ENCODE measurements at regions not wholly inside any gene's neighbourhood (a gene's known extent, or its start where the extent isn't known, plus 50 kb on each side); places are given as distances from the start of the nearest gene placed in this dataset.

DNA sequence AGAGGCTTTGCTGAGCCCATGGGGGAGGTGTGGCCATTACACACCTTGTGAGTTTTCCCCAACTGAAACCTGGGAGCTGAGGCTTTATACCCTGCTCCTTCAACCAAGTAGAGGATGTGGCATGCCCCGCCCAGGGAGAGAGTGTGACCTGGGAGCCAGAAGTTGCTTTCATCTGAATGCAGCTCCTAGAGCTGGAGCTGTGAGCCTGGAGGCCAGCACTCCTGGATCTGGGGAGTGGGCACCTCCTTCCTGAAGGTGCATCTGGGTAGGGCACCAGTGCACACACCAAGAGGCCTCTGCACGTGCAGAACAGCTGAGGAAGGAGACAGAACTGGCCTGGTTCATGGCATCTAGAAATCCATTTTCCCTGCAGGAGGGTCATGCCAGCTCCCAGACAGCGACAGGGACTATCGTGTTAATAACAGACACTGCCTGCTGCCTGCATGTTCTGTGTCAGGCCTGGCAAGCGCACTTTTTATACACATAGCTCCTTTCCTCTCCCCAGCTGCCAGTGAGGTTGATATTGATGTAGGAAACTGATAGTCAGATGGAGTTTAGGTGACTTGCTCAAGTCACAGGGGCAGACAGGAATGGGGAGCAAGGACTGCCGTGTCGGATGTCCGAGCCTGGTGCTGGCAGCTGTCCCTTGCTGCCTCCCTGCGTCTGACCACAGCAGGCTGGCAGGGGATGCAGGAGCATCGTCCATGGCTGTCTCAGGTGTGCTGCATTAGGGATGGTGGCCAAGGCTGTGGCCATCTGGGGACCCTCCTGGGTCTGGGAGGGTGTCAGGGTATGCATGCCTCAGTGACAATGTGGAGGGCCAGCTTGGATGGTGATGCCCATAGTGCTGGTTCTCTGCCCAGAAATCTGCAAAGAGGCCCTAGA lies 189.9 kb upstream of the CXCL12 start:
- H3K36me3 ChIP-seq = no peaks in the 10 kb centered on the region
- ATAC-seq = no peak
- H3K4me3 ChIP-seq = no peak overlapping the region
- TF ChIP-seq CTCF (IDR thresholded peaks at IDR 0.05) (no peak), POLR2AphosphoS5 (IDR thresholded peaks at IDR 0.05) (no peak), EP300 (IDR thresholded peaks at IDR 0.05) (no peak), POLR2A (IDR thresholded peaks at IDR 0.05) (no peak)
- H3K27ac ChIP-seq = no peak overlapping the region
- H3K9me3 ChIP-seq = no peaks in the 10 kb centered on the region
- 77 to 80% methylated on average over 2 to 3 of the region's 10 CpGs for WGBS, 2 donors (ENCODE audit: low coverage in 1 of 2)
- H3K27me3 ChIP-seq = no peaks in the 10 kb centered on the region
- peaks cover 0 to 6% (median 0%) of the 10 kb centered on the region in 3 donors for H3K4me1 ChIP-seq

- H3K4me1 ChIP-seq = no peaks in the 10 kb centered on the region
- no peak for ATAC-seq
- 96 to 100% methylated on average over 3 of the region's 18 CpGs for WGBS, 2 donors (ENCODE audit: low coverage in 1 of 2)
- H3K9me3 ChIP-seq = no peaks in the 10 kb centered on the region
- no peaks in the 10 kb centered on the region for H3K36me3 ChIP-seq
- no peaks in the 10 kb centered on the region for H3K27me3 ChIP-seq
- no peak overlapping the region for H3K4me3 ChIP-seq
- peak overlapping the region in 2 of 4 donors; percentile 35 to 69 for H3K27ac ChIP-seq
- TF ChIP-seq POLR2AphosphoS5 (IDR thresholded peaks at IDR 0.05) = no peak
- TF ChIP-seq CTCF (IDR thresholded peaks at IDR 0.05) = no peak
Measured at GRCh38 chr10:44575601-44576380, 190.9 kb upstream of the CXCL12 start.

- WGBS, 2 donors (ENCODE audit: low coverage in 1 of 2) = 80 to 83% methylated on average over 1 of the region's 6 CpGs
- peak; percentile 13 for ATAC-seq
- H3K9me3 ChIP-seq = no peaks in the 10 kb centered on the region
- H3K4me3 ChIP-seq = no peak overlapping the region
- H3K27me3 ChIP-seq = no peaks in the 10 kb centered on the region
- peak overlapping the region in 2 of 4 donors; percentile 35 to 69 for H3K27ac ChIP-seq
- no peaks in the 10 kb centered on the region for H3K4me1 ChIP-seq
- H3K36me3 ChIP-seq = no peaks in the 10 kb centered on the region
- TF ChIP-seq EP300 (IDR thresholded peaks at IDR 0.05) (no peak), CTCF (IDR thresholded peaks at IDR 0.05) (no peak), POLR2A (IDR thresholded peaks at IDR 0.05) (no peak), POLR2AphosphoS5 (IDR thresholded peaks at IDR 0.05) (no peak)
Measured at GRCh38 chr10:44576702-44577191, 191.8 kb upstream of the CXCL12 start.

GRCh38 chr10:44577533-44577932 lies 192.6 kb upstream of the CXCL12 start:
- H3K4me3 ChIP-seq = no peak overlapping the region
- no peaks in the 10 kb centered on the region for H3K27me3 ChIP-seq
- WGBS, 2 donors (ENCODE audit: low coverage in 1 of 2) = 73 to 91% methylated on average over 2 to 3 of the region's 3 CpGs
- TF ChIP-seq POLR2AphosphoS5 (IDR thresholded peaks at IDR 0.05) (no peak), CTCF (IDR thresholded peaks at IDR 0.05) (no peak), EP300 (IDR thresholded peaks at IDR 0.05) (no peak), POLR2A (IDR thresholded peaks at IDR 0.05) (no peak)
- no peaks in the 10 kb centered on the region for H3K9me3 ChIP-seq
- no peaks in the 10 kb centered on the region for H3K4me1 ChIP-seq
- H3K36me3 ChIP-seq = no peaks in the 10 kb centered on the region
- peak overlapping the region in 2 of 4 donors; percentile 35 to 69 for H3K27ac ChIP-seq
- no peak for ATAC-seq
